Superior temporal gyrus (tissue), 1 donor: ENCODE measurements at regions not wholly inside any gene's neighbourhood (a gene's known extent, or its start where the extent isn't known, plus 50 kb on each side); places are given as distances from the start of the nearest gene placed in this dataset.

ENCODE experiments used
- DNase-seq: peaks from one replicate; pipeline ENCODE4 v3.0.0-alpha.2; 2016; ENCODE audit errors: extremely low spot score

- peak; percentile 18 for DNase-seq
These were observed 55.8 kb upstream of the SHC3 start for GRCh38 chr9:89234205-89235067.

DNA sequence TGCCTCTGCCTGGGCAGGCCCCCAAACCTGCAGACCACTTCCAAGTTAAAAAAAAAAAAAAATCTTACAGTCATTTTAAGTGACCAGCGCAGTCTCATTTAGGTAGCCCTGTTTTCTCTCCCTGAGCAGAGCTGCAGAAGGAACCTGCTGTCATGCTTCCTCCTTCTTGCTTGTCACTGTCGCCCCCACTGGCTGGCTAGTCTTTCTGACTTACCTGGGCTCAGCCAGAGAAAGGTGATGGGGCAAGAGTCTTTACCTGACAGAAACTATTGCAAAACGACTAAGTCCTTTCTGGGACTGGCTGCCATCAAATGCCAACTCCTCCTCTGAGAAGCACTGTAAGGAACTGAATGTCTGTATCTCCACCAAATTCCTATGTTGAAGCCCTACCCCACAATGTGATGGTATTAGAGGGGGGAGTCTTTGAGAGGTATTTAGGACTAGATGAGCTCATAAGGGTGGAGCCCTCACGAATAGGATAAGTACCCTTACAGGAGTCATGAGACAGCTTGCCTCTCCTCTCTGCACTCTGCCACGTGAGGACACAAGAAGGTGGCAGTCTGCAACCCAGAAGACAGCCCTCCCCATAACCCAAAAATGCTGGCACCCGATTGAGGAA, 58.4 kb upstream of the SHC3 start:
- no peak for DNase-seq

- no peak for DNase-seq
These were observed 59.8 kb upstream of the SHC3 start for GRCh38 chr9:89238424-89238823.

GRCh38 chr9:89243296-89244061, 64.9 kb upstream of the SHC3 start:
- no peak for DNase-seq

- DNase-seq = no peak
These were observed 64.2 kb upstream of the CKS2 start for GRCh38 chr9:89246840-89247239.

DNA sequence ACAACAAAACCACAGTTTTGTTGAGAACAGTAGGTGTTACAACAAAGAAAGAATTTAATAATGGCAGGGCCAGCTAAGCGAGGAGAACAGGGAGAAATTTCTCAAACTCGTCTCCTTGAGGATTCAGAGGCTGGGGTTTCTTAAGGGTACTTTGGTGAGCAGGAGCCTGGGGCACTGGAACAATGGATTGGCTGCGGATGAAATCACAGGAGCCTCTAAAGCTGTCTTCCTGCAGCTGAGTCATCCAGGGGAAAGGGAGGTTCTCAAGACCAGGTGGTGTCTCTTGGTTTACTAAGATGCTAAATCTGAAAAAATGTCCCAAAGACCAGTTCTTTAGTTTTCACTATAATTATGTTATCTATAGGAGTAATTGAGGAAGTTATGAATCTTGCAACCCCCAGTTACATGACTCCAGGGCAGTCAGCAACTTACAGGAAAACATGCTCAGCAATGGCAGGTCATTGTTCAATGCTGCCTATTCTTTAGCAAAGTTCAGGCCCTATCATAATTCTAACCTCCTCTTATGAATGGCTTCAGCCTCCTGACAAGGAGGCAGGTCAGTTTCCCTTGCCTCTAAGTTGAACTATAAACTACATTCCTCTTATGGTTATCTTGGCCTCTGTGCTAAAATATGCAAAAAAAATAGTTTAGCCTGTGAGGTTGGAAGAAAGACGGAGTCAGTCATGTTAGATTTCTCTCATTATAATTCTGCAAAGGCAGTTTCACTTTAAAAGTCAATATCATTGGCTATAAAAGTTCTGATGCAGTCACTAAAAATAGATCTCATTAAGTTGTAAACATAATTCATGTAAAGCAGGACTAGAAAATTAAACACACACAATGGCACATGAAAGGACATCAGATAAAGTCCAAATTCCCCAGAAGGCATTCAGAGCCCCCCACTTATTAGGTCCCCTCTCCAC, 63.3 kb upstream of the CKS2 start:
- no peak for DNase-seq

GRCh38 chr9:89249001-89249400, 62.0 kb upstream of the CKS2 start:
- DNase-seq = no peak

DNA sequence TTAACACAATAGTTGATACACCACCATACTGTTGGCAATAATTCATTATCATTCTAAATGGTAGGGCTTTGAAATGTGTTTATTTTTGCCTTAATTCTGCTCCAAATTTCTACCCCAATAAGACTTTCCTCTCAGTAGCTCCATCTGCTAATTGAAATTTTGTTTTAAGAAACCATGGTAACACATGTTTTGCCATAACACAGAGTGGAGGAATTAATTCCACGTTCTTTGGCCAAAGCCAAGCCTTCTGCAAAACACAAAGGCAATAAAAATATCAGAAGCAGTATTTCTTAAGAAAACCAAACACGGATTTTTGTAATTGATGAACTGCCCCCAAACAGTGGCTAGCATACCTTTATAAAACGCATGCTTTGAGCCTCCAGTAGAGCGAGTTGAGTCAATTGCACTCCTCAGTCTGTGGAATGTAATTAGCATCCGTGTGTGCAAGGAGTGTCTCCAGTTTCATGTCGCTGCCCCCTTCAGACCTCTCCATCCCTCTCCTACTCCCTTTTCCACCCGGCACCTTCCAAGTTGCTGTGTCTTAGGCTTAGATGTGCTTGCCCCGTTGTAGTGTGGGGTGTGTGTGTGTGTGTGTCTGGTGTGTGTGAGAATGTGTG, 58.2 kb upstream of the CKS2 start:
- DNase-seq = no peak

DNA sequence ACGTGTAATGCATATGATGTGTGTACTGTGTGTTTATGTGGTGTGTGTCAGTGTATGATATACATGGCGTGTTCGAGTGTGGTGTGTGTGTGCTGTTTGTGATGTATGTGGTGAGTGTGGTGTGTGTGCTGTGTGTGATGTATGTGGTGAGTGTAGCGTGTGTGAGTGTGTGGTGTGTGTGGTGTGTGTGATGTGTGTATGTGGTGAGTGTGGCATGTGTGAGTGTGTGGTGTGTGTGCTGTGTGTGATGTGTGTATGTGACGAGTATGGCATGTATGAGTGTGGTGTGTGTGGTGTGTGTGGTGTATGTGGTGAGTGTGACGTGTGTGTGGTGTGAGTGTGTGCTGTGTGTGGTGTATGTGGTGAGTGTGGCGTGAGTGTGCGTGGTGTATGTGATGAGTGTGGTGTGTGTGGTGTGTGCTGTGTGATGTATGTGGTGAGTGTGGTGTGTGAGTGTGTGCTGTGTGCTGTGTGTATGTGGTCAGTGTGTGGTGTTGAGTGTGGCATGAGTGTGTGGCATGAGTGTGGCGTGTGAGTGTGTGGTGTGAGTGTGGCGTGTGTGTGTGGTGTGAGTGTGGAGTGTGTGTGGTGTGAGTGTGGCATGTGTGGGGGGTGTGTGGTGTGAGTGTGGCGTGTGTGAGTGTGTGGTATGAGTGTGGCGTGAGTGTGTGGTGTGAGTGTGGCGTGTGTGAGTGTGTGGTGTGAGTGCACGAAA, 56.8 kb upstream of the CKS2 start:
- no peak for DNase-seq

- no peak for DNase-seq
These were observed 56.2 kb upstream of the CKS2 start for GRCh38 chr9:89254773-89255125.

- DNase-seq = no peak
These were observed 54.8 kb upstream of the CKS2 start for GRCh38 chr9:89256225-89256624.

DNA sequence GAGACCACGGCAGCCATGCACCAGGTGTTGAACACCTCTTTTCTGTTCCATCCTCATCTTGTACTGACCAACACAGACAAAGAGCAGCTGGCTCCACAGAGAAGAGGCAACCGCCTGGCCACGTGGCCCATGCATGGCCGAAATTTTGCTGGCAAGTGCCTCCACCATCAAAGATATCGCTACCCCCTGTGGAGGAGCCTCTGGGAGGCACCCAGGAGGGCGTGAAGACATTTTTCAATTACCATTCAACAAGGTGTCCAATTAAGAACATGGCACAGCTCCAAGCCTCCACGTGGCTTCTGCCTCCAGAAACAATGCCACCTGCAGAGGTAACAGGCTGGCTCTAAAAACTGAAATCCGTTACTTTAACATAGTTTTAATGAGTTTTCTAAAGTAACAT, 54.4 kb upstream of the CKS2 start:
- DNase-seq = no peak

GRCh38 chr9:89260525-89260924, 50.5 kb upstream of the CKS2 start:
- no peak for DNase-seq
